WERI-Rb-1 (cell line): ENCODE measurements at regions not wholly inside any gene's neighbourhood (a gene's known extent, or its start where the extent isn't known, plus 50 kb on each side); places are given as distances from the start of the nearest gene placed in this dataset.

Experiments
- DNase-seq: peaks from one replicate; pipeline ENCODE4 v3.0.0-alpha.2; 2020
- H3K27ac ChIP-seq: fragments of 250-450 bp; sonication (Bioruptor Pico); 2 replicates; pipeline ENCODE4 v1.5.1; 2020; ENCODE audit warnings: mild to moderate bottlenecking, moderate library complexity
- H3K27me3 ChIP-seq: fragments of 250-450 bp; sonication (Bioruptor Pico); 2 replicates; pipeline ENCODE4 v1.5.1; 2021; ENCODE audit warnings: mild to moderate bottlenecking, low read depth, moderate library complexity; ENCODE audit not compliant: insufficient read depth, severe bottlenecking
- H3K36me3 ChIP-seq: fragments of 250-450 bp; sonication (Bioruptor Pico); 2 replicates; pipeline ENCODE4 v1.5.1; 2020; ENCODE audit warnings: mild to moderate bottlenecking, moderate library complexity
- H3K4me3 ChIP-seq: 2 replicates; pipeline ENCODE4 v1.5.1; 2011; ENCODE audit warnings: low read depth, mild to moderate bottlenecking, control low read depth, low read length
- H3K9me3 ChIP-seq: fragments of 250-450 bp; sonication (Bioruptor Pico); 2 replicates; pipeline ENCODE4 v1.5.1; 2021; ENCODE audit warnings: mild to moderate bottlenecking, moderate library complexity; ENCODE audit not compliant: severe bottlenecking
- TF ChIP-seq, protein P1 (sequence below): IDR thresholded peaks from 2 replicates; pipeline ENCODE4 v1.5.1; 2011; ENCODE audit warnings: low read depth, mild to moderate bottlenecking, control low read depth, inconsistent platforms, low read length

DNA sequence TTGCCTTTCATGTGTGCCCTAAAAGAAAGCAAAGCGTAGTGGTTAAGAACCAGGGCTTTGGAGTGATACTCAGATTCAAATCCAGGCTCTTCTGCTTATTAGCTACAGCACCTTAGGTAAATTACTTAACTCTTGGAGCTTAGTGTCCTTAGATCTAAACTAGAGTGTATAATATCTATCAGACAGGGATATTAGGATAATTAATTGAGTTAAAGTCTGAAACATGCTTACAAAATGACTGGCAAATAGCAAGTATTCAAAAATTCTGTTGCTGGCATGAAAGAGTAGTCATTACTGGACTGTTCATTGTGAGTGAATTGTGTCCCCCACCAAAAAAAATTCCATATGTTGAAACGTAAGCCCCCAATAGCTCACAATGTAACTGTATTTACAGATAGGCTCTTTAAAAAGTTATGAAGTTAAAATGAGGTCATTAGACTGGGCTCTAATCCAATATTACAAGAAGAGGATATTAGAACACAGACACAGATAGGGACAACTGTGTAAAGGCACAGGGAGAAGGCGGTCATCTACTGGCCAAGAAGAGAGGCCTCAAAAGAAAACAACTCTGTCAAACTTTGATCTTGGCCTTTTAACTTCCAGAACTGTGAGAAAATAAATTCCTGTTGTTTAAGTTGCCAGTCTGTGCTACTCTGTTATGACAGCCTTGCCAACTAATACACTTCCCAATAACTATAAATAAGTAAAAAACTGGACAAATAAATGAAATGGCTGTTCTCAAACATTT is 60.4 kb upstream of the LRRC3B start:
- peaks cover 2% of the 10 kb centered on the region for H3K27me3 ChIP-seq
- DNase-seq = no peak
- TF ChIP-seq, protein P1, sequence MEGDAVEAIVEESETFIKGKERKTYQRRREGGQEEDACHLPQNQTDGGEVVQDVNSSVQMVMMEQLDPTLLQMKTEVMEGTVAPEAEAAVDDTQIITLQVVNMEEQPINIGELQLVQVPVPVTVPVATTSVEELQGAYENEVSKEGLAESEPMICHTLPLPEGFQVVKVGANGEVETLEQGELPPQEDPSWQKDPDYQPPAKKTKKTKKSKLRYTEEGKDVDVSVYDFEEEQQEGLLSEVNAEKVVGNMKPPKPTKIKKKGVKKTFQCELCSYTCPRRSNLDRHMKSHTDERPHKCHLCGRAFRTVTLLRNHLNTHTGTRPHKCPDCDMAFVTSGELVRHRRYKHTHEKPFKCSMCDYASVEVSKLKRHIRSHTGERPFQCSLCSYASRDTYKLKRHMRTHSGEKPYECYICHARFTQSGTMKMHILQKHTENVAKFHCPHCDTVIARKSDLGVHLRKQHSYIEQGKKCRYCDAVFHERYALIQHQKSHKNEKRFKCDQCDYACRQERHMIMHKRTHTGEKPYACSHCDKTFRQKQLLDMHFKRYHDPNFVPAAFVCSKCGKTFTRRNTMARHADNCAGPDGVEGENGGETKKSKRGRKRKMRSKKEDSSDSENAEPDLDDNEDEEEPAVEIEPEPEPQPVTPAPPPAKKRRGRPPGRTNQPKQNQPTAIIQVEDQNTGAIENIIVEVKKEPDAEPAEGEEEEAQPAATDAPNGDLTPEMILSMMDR = no peak

More for the DNA sequence above, 60.4 kb upstream of the LRRC3B start:
- no peaks in the 10 kb centered on the region for H3K36me3 ChIP-seq
- no peaks in the 10 kb centered on the region for H3K9me3 ChIP-seq
- H3K4me3 ChIP-seq = no peak overlapping the region
- H3K27ac ChIP-seq = no peak overlapping the region
